ENCODE measurements at regions not wholly inside any gene's neighbourhood (a gene's known extent, or its start where the extent isn't known, plus 50 kb on each side); places are given as distances from the start of the nearest gene placed in this dataset.

GRCh38 chr1:214896921-214897320 lies 185.6 kb upstream of the KCNK2 start (continued):
- no peak for TF ChIP-seq PRDM10 (CRISPR knock-in tag; IDR thresholded peaks at IDR 0.05; ENCODE audit: low read depth)
- TF ChIP-seq PCBP2 (optimal IDR thresholded peaks at IDR 0.05; ENCODE audit: low read depth, low read length, poor library complexity, severe bottlenecking): no peak
- TF ChIP-seq MEIS2 (CRISPR knock-in tag; IDR thresholded peaks at IDR 0.05): no peak
- no peak for TF ChIP-seq SMC3 (IDR thresholded peaks at IDR 0.05; ENCODE audit: low read length)
- no peak for TF ChIP-seq ZSCAN29 (CRISPR knock-in tag; conservative IDR thresholded peaks at IDR 0.05)
- no peak for TF ChIP-seq NPAS2 (CRISPR knock-in tag; IDR thresholded peaks at IDR 0.05; ENCODE audit: borderline replicate concordance)
- no peak for TF ChIP-seq ZNF329 (CRISPR knock-in tag; IDR thresholded peaks at IDR 0.05; ENCODE audit: low read depth)
- TF ChIP-seq IKZF1 (IDR thresholded peaks at IDR 0.05): no peak

GRCh38 chr1:214897581-214897980 lies 185.0 kb upstream of the KCNK2 start:
- intact Hi-C loops (cut with micrococcal nuclease; ENCODE audit: unreplicated experiment): no loop called here
- ChIA-PET POLR2A (no interaction called here), CTCF (ENCODE audit: low intra/inter-chr PET ratio, low total read pairs) (no interaction called here)
- in situ Hi-C loops (cut with HindIII; ENCODE audit: extremely low pct_ligation_motif_present, low pct_unique_long_range_greater_than_20kb): no loop called here
- DNase-seq (ENCODE audit: low spot score): no peak
- no peak overlapping the region for H3K4me3 ChIP-seq (replicated peaks in 1 of 3; ENCODE audit: insufficient read depth in 1 of 3, low read depth in 2 of 3, low read length in 3 of 3)
- no peaks in the 10 kb centered on the region for H3K9me3 ChIP-seq (ENCODE audit: low read length)
- no peaks in the 10 kb centered on the region for H3K27me3 ChIP-seq (ENCODE audit: control insufficient read depth in 1 of 2, insufficient read depth in 2 of 2, low read length in 2 of 2)
- H3K36me3 ChIP-seq (replicated peaks in 1 of 2; ENCODE audit: control insufficient read depth in 1 of 2, insufficient read depth in 2 of 2, low read length in 2 of 2): no peaks in the 10 kb centered on the region
- no peaks in the 10 kb centered on the region for H4K20me1 ChIP-seq (ENCODE audit: insufficient read depth, low read length)
- no peaks in the 10 kb centered on the region for H3K79me2 ChIP-seq (ENCODE audit: insufficient read depth, low read length)
- no peak for FAIRE-seq
- no peak for ATAC-seq
- H3K27ac ChIP-seq (ENCODE audit: extremely low read length, insufficient read depth, low read length): no peak overlapping the region
- no peak overlapping the region for H2AFZ ChIP-seq (ENCODE audit: low read length)
- H3K4me1 ChIP-seq (ENCODE audit: insufficient read depth, low read length): no peaks in the 10 kb centered on the region
- no peak overlapping the region for H3K4me2 ChIP-seq (ENCODE audit: low read depth, low read length)
- 7% methylated on average over 4 of the region's 4 CpGs for WGBS (ENCODE audit: low lambda C conversion rate)
- BruUV-seq (replicated peaks): no TSS peak
- TF ChIP-seq STAT5B (CRISPR knock-in tag; IDR thresholded peaks at IDR 0.05): no peak
- TF ChIP-seq ETS1 (CRISPR knock-in tag; IDR thresholded peaks at IDR 0.05): no peak
- no peak for TF ChIP-seq KDM5B (CRISPR knock-in tag; IDR thresholded peaks at IDR 0.05; ENCODE audit: borderline replicate concordance)
- no peak for TF ChIP-seq RELA (CRISPR knock-in tag; IDR thresholded peaks at IDR 0.05)
- TF ChIP-seq ZNF281 (CRISPR knock-in tag; IDR thresholded peaks at IDR 0.05; ENCODE audit: borderline replicate concordance): no peak
- TF ChIP-seq ZNF547 (CRISPR knock-in tag; IDR thresholded peaks at IDR 0.05): no peak
- TF ChIP-seq ATF7 (IDR thresholded peaks at IDR 0.05): no peak
- TF ChIP-seq ATF7 (CRISPR knock-in tag; IDR thresholded peaks at IDR 0.05): no peak
- TF ChIP-seq KDM4B (CRISPR knock-in tag; IDR thresholded peaks at IDR 0.05): no peak
- no peak overlapping the region for H3K9ac ChIP-seq (ENCODE audit: insufficient read depth, low read depth, low read length)

Measured in HepG2 (cell line).